Astrocyte (in vitro differentiated cells and primary cell): ENCODE measurements at regions not wholly inside any gene's neighbourhood (a gene's known extent, or its start where the extent isn't known, plus 50 kb on each side); places are given as distances from the start of the nearest gene placed in this dataset.

Experiments
- DNase-seq: peaks from one replicate; pipeline ENCODE4 v3.0.0-alpha.2; 2010; ENCODE audit warnings: low read depth
- FAIRE-seq: peaks from 2 replicates; lab custom pipeline; 2011; peaks lifted over from hg19 to GRCh38; lab: Jason Lieb, UNC
- H2AFZ ChIP-seq: 2 replicates; pipeline ENCODE4 v1.6.0; 2012; ENCODE audit warnings: low read depth, low read length, inconsistent platforms
- H3K27ac ChIP-seq: 2 replicates; pipeline ENCODE4 v1.5.1; 2011; ENCODE audit warnings: low read depth, low read length, inconsistent platforms
- H3K27me3 ChIP-seq: 2 replicates; pipeline ENCODE4 v1.6.0; 2011; ENCODE audit warnings: low read length, inconsistent platforms; ENCODE audit not compliant: insufficient read depth
- H3K36me3 ChIP-seq: 2 replicates; pipeline ENCODE4 v1.5.1; 2011; ENCODE audit warnings: low read length, inconsistent platforms; ENCODE audit not compliant: insufficient read depth
- H3K4me1 ChIP-seq: 2 replicates; pipeline ENCODE4 v1.5.1; 2011; ENCODE audit warnings: low read length, inconsistent platforms; ENCODE audit not compliant: insufficient read depth
- H3K4me2 ChIP-seq: 2 replicates; pipeline ENCODE4 v1.6.0; 2012; ENCODE audit warnings: low read length, inconsistent platforms
- H3K4me3 ChIP-seq: 2 replicates; pipeline ENCODE4 v1.5.1; 2011; ENCODE audit warnings: low read depth, mild to moderate bottlenecking, low read length, inconsistent platforms; ENCODE audit not compliant: insufficient read depth
- H3K79me2 ChIP-seq: 2 replicates; pipeline ENCODE4 v1.6.0; 2012; ENCODE audit warnings: mild to moderate bottlenecking, low read length, inconsistent platforms; ENCODE audit not compliant: insufficient read depth
- H3K9ac ChIP-seq: 2 replicates; pipeline ENCODE4 v1.6.0; 2012; ENCODE audit warnings: mild to moderate bottlenecking, low read length, inconsistent platforms
- H3K9me3 ChIP-seq: 2 replicates; pipeline ENCODE4 v1.5.1; 2012; ENCODE audit warnings: low read depth, mild to moderate bottlenecking, low read length, inconsistent platforms; ENCODE audit not compliant: insufficient read depth
- H4K20me1 ChIP-seq: 2 replicates; pipeline ENCODE4 v1.6.0; 2012; ENCODE audit warnings: low read length, inconsistent platforms; ENCODE audit not compliant: insufficient read depth
- H3K27ac Mint-ChIP-seq: one replicate; pipeline ENCODE4 v1.8.0; 2021; ENCODE audit warnings: mild to moderate bottlenecking, mixed read lengths; ENCODE audit not compliant: unreplicated experiment
- H3K27me3 Mint-ChIP-seq: one replicate; pipeline ENCODE4 v1.8.0; 2021; ENCODE audit warnings: low read depth, mixed read lengths; ENCODE audit not compliant: unreplicated experiment
- H3K36me3 Mint-ChIP-seq: one replicate; pipeline ENCODE4 v1.8.0; 2021; ENCODE audit warnings: low read depth, mixed read lengths; ENCODE audit not compliant: unreplicated experiment
- H3K4me1 Mint-ChIP-seq: one replicate; pipeline ENCODE4 v1.8.0; 2021; ENCODE audit warnings: low read depth, mixed read lengths; ENCODE audit not compliant: unreplicated experiment
- H3K4me3 Mint-ChIP-seq: one replicate; pipeline ENCODE4 v1.8.0; 2021; ENCODE audit warnings: mild to moderate bottlenecking, moderate library complexity, mixed read lengths; ENCODE audit not compliant: unreplicated experiment
- H3K9me3 Mint-ChIP-seq: one replicate; pipeline ENCODE4 v1.8.0; 2021; ENCODE audit warnings: mild to moderate bottlenecking, mixed read lengths; ENCODE audit not compliant: unreplicated experiment
- CTCF ChIP-seq: IDR thresholded peaks from 2 replicates; pipeline ENCODE4 v1.5.1; 2011; ENCODE audit warnings: low read depth, mild to moderate bottlenecking, inconsistent platforms, low read length, moderate library complexity; ENCODE audit not compliant: insufficient read depth
- EZH2 ChIP-seq: IDR thresholded peaks from 2 replicates; pipeline ENCODE4 v1.6.1; 2012; ENCODE audit warnings: mild to moderate bottlenecking, low read length, inconsistent platforms; ENCODE audit not compliant: insufficient read depth

DNA sequence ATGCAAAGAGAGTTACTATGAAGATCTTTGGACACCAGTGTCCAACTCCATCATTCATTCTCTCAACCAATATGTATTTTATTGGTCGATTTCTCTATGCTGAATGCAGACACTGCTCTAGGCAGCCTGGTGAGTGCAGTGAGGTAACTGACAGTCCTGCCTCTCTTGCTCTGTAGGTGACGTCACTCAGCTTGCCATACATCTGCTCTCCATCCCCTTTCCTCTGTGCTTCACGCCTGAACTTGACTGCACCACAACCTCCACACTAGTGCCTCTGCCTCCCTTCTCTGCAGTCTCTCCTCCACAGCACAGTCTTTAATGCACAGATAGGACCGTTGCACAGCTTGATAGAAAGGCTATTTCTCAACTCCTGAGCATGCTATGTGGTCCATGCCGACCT, 344.9 kb upstream of the NOCT start:
- Histone ChIP-seq H3K4me3 (no peak overlapping the region), H3K9me3 (no peaks in the 10 kb centered on the region), H3K36me3 (no peaks in the 10 kb centered on the region), H3K4me2 (no peak overlapping the region), H3K79me2 (no peaks in the 10 kb centered on the region), H3K27ac (no peak overlapping the region), H4K20me1 (no peaks in the 10 kb centered on the region), H3K27me3 (no peaks in the 10 kb centered on the region), H3K9ac (no peak overlapping the region), H2AFZ (no peak overlapping the region), H3K4me1 (peaks cover 21% of the 10 kb centered on the region)
- H3K27ac Mint-ChIP-seq, result no peak overlapping the region
- no peak for TF ChIP-seq CTCF
- no peak for TF ChIP-seq EZH2
- peaks cover 43% of the 10 kb centered on the region for H3K4me1 Mint-ChIP-seq
- FAIRE-seq, result no peak
- no peaks in the 10 kb centered on the region for H3K36me3 Mint-ChIP-seq
- peaks cover 2% of the 10 kb centered on the region for H3K27me3 Mint-ChIP-seq
- H3K9me3 Mint-ChIP-seq, result peaks cover 5% of the 10 kb centered on the region
- no peak overlapping the region for H3K4me3 Mint-ChIP-seq
- DNase-seq, result no peak

GRCh38 chr4:138669479-138670315, 345.9 kb upstream of the NOCT start:
- Histone ChIP-seq H3K4me2 (peak overlapping the region; percentile 48), H3K9ac (peak overlapping the region; percentile 19), H4K20me1 (no peaks in the 10 kb centered on the region), H3K79me2 (no peaks in the 10 kb centered on the region), H3K9me3 (no peaks in the 10 kb centered on the region), H3K36me3 (no peaks in the 10 kb centered on the region), H3K4me1 (peaks cover 21% of the 10 kb centered on the region), H3K27ac (peak overlapping the region; percentile 50), H2AFZ (no peak overlapping the region), H3K27me3 (no peaks in the 10 kb centered on the region), H3K4me3 (no peak overlapping the region)
- no peak overlapping the region for H3K4me3 Mint-ChIP-seq
- peak; percentile 26 for FAIRE-seq
- H3K36me3 Mint-ChIP-seq, result no peaks in the 10 kb centered on the region
- TF ChIP-seq CTCF (no peak), EZH2 (no peak)
- H3K4me1 Mint-ChIP-seq, result peaks cover 46% of the 10 kb centered on the region
- peak; percentile 98 for DNase-seq
- peaks cover 7% of the 10 kb centered on the region for H3K9me3 Mint-ChIP-seq
- H3K27ac Mint-ChIP-seq, result no peak overlapping the region
- H3K27me3 Mint-ChIP-seq, result peaks cover 2% of the 10 kb centered on the region

DNA sequence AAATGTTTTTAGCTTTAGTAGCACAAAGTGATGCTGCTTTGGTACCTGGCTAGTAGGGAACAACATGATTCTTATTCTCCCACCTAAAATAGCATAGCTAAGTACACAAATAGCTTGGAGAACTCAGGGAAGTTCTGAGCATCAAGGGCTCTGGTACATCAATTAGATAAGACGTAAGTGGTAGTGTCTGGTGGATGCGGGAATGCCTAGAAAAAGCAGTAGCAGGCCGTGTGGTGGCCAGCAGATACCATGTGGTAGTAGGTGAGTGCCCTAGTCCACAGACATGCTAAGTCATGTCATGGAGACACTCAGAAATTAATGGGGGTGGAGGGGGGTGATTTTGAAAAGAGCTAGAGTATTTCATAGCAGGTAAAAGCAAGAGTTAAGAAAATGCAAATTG, 347.3 kb upstream of the NOCT start:
- no peak for FAIRE-seq
- H3K4me2 ChIP-seq, result no peak overlapping the region
- TF ChIP-seq EZH2, result no peak
- TF ChIP-seq CTCF, result no peak
- H3K9ac ChIP-seq, result no peak overlapping the region
- H3K4me1 ChIP-seq, result peaks cover 22% of the 10 kb centered on the region
- no peaks in the 10 kb centered on the region for H3K9me3 ChIP-seq
- no peak overlapping the region for H3K27ac ChIP-seq
- no peak overlapping the region for H2AFZ ChIP-seq
- no peaks in the 10 kb centered on the region for H3K27me3 ChIP-seq
- H4K20me1 ChIP-seq, result no peaks in the 10 kb centered on the region
- DNase-seq, result no peak
- Mint-ChIP-seq H3K4me1 (peaks cover 38% of the 10 kb centered on the region), H3K9me3 (peaks cover 7% of the 10 kb centered on the region), H3K4me3 (no peak overlapping the region), H3K36me3 (no peaks in the 10 kb centered on the region), H3K27ac (no peak overlapping the region), H3K27me3 (peaks cover 2% of the 10 kb centered on the region)
- no peak overlapping the region for H3K4me3 ChIP-seq
- no peaks in the 10 kb centered on the region for H3K79me2 ChIP-seq
- H3K36me3 ChIP-seq, result no peaks in the 10 kb centered on the region
